CD8-positive, alpha-beta memory T cell (primary cell): ENCODE measurements at regions not wholly inside any gene's neighbourhood (a gene's known extent, or its start where the extent isn't known, plus 50 kb on each side); places are given as distances from the start of the nearest gene placed in this dataset.

Experiments
- CTCF ChIA-PET: fragments of 350-600 bp; sonication (Branson Sonifier 250); formaldehyde crosslinking; loops from one replicate; lab custom pipeline; 2021; ENCODE audit warnings: antibody characterized with exemption; lab: Charles Lee
- POLR2A ChIA-PET: fragments of 350-600 bp; sonication (Branson Sonifier 250); formaldehyde crosslinking; loops from one replicate; lab custom pipeline; 2021; ENCODE audit warnings: antibody characterized with exemption; lab: Charles Lee
- DNase-seq, 5 donors: peaks; one replicate each; pipeline versions ENCODE4 v3.0.0 to v3.0.0-alpha.2; 2020 to 2022; ENCODE audit warnings: mixed read lengths in 1 of 5
- H3K27ac ChIP-seq: one replicate; pipeline ENCODE4 v1.7.0; 2013; ENCODE audit warnings: low read depth, mild to moderate bottlenecking, low read length, moderate library complexity
- H3K27me3 ChIP-seq: 2 replicates; pipeline ENCODE4 v1.7.0; 2013; ENCODE audit warnings: low read length, mild to moderate bottlenecking; ENCODE audit not compliant: insufficient read depth, poor library complexity, severe bottlenecking
- H3K36me3 ChIP-seq: 2 replicates; pipeline ENCODE4 v1.7.0; 2013; ENCODE audit warnings: mild to moderate bottlenecking, low read length, moderate library complexity; ENCODE audit not compliant: insufficient read depth
- H3K4me1 ChIP-seq: 2 replicates; pipeline ENCODE4 v1.7.0; 2013; ENCODE audit warnings: mild to moderate bottlenecking, low read length, moderate library complexity; ENCODE audit not compliant: insufficient read depth
- H3K4me3 ChIP-seq: 2 replicates; pipeline ENCODE4 v1.7.0; 2013; ENCODE audit warnings: mild to moderate bottlenecking, low read length
- H3K9me3 ChIP-seq: 2 replicates; pipeline ENCODE4 v1.7.0; 2013; ENCODE audit warnings: mild to moderate bottlenecking, low read length
- H3K27ac Mint-ChIP-seq, 8 donors: one replicate each; pipeline ENCODE4 v1.8.0; 2020 to 2021; ENCODE audit warnings: mixed read lengths in 8 of 8, mild to moderate bottlenecking in 6 of 8, inconsistent platforms in 3 of 8, moderate library complexity in 3 of 8
- H3K27me3 Mint-ChIP-seq, 2 donors: one replicate each; pipeline ENCODE4 v1.8.0; 2020 to 2021; ENCODE audit warnings: mixed read lengths in 2 of 2, mild to moderate bottlenecking in 1 of 2, moderate library complexity in 1 of 2
- H3K36me3 Mint-ChIP-seq, 3 donors: one replicate each; pipeline ENCODE4 v1.8.0; 2020 to 2021; ENCODE audit warnings: mixed read lengths in 3 of 3, inconsistent platforms in 1 of 3, mild to moderate bottlenecking in 1 of 3
- H3K4me1 Mint-ChIP-seq, 3 donors: one replicate each; pipeline ENCODE4 v1.8.0; 2020 to 2021; ENCODE audit warnings: mixed read lengths in 3 of 3, inconsistent platforms in 1 of 3, mild to moderate bottlenecking in 1 of 3
- H3K4me3 Mint-ChIP-seq, 7 donors: one replicate each; pipeline ENCODE4 v1.8.0; 2020 to 2021; ENCODE audit warnings: mixed read lengths in 7 of 7, mild to moderate bottlenecking in 6 of 7, moderate library complexity in 4 of 7, inconsistent platforms in 2 of 7
- H3K9me3 Mint-ChIP-seq, 5 donors: one replicate each; pipeline ENCODE4 v1.8.0; 2020 to 2022; ENCODE audit warnings: mixed read lengths in 5 of 5, mild to moderate bottlenecking in 3 of 5, moderate library complexity in 2 of 5, inconsistent platforms in 1 of 5

GRCh38 chr6:168164462-168165061, 85.5 kb upstream of the FRMD1 start:
- H3K9me3 Mint-ChIP-seq = no peaks in the 10 kb centered on the region
- Histone ChIP-seq H3K9me3 (no peaks in the 10 kb centered on the region), H3K4me1 (no peaks in the 10 kb centered on the region), H3K4me3 (no peak overlapping the region), H3K36me3 (no peaks in the 10 kb centered on the region), H3K27ac (no peak overlapping the region), H3K27me3 (no peaks in the 10 kb centered on the region)
- peaks cover 0 to 9% (median 0%) of the 10 kb centered on the region in 3 donors for H3K4me1 Mint-ChIP-seq
- ChIA-PET POLR2A (no interaction called here), CTCF (no interaction called here)
- H3K4me3 Mint-ChIP-seq = no peak overlapping the region
- no peak for DNase-seq
- peaks cover 5% of the 10 kb centered on the region in 2 donors for H3K27me3 Mint-ChIP-seq
- no peak overlapping the region for H3K27ac Mint-ChIP-seq
- no peaks in the 10 kb centered on the region for H3K36me3 Mint-ChIP-seq

- Histone ChIP-seq H3K9me3 (no peaks in the 10 kb centered on the region), H3K36me3 (no peaks in the 10 kb centered on the region), H3K4me3 (no peak overlapping the region), H3K27me3 (no peaks in the 10 kb centered on the region), H3K27ac (no peak overlapping the region), H3K4me1 (no peaks in the 10 kb centered on the region)
- no peak overlapping the region for H3K4me3 Mint-ChIP-seq
- no peaks in the 10 kb centered on the region for H3K9me3 Mint-ChIP-seq
- H3K36me3 Mint-ChIP-seq = no peaks in the 10 kb centered on the region
- H3K27me3 Mint-ChIP-seq = peaks cover 5 to 7% of the 10 kb centered on the region in 2 donors
- H3K4me1 Mint-ChIP-seq = peaks cover 0 to 7% (median 0%) of the 10 kb centered on the region in 3 donors
- no peak overlapping the region for H3K27ac Mint-ChIP-seq
- POLR2A ChIA-PET = no interaction called here
- no peak for DNase-seq
- CTCF ChIA-PET = no interaction called here
Observed at GRCh38 chr6:168163096-168163731, 84.2 kb upstream of the FRMD1 start.

GRCh38 chr6:168162366-168162765, 83.4 kb upstream of the FRMD1 start:
- H3K36me3 Mint-ChIP-seq = no peaks in the 10 kb centered on the region
- H3K4me1 ChIP-seq = no peaks in the 10 kb centered on the region
- H3K4me1 Mint-ChIP-seq = no peaks in the 10 kb centered on the region
- POLR2A ChIA-PET = no interaction called here
- H3K9me3 Mint-ChIP-seq = no peaks in the 10 kb centered on the region
- H3K27me3 ChIP-seq = no peaks in the 10 kb centered on the region
- no peak overlapping the region for H3K4me3 ChIP-seq
- DNase-seq = no peak
- CTCF ChIA-PET = no interaction called here
- no peak overlapping the region for H3K27ac Mint-ChIP-seq
- no peak overlapping the region for H3K4me3 Mint-ChIP-seq
- no peaks in the 10 kb centered on the region for H3K36me3 ChIP-seq
- no peak overlapping the region for H3K27ac ChIP-seq
- no peaks in the 10 kb centered on the region for H3K9me3 ChIP-seq
- peaks cover 5 to 7% of the 10 kb centered on the region in 2 donors for H3K27me3 Mint-ChIP-seq

GRCh38 chr6:168161371-168161750, 82.3 kb upstream of the FRMD1 start:
- Mint-ChIP-seq H3K9me3 (no peaks in the 10 kb centered on the region), H3K4me1 (no peaks in the 10 kb centered on the region), H3K27me3 (peaks cover 7 to 9% of the 10 kb centered on the region in 2 donors), H3K4me3 (no peak overlapping the region), H3K36me3 (no peaks in the 10 kb centered on the region), H3K27ac (no peak overlapping the region)
- DNase-seq = no peak
- Histone ChIP-seq H3K27ac (no peak overlapping the region), H3K36me3 (no peaks in the 10 kb centered on the region), H3K27me3 (no peaks in the 10 kb centered on the region), H3K9me3 (no peaks in the 10 kb centered on the region), H3K4me3 (no peak overlapping the region), H3K4me1 (no peaks in the 10 kb centered on the region)
- POLR2A ChIA-PET = no interaction called here
- CTCF ChIA-PET = no interaction called here

- CTCF ChIA-PET = no interaction called here
- H3K9me3 ChIP-seq = no peaks in the 10 kb centered on the region
- H3K27me3 ChIP-seq = no peaks in the 10 kb centered on the region
- H3K4me1 Mint-ChIP-seq = no peaks in the 10 kb centered on the region
- H3K36me3 ChIP-seq = no peaks in the 10 kb centered on the region
- peaks cover 7 to 9% of the 10 kb centered on the region in 2 donors for H3K27me3 Mint-ChIP-seq
- no peak overlapping the region for H3K4me3 Mint-ChIP-seq
- no peaks in the 10 kb centered on the region for H3K4me1 ChIP-seq
- DNase-seq = no peak
- POLR2A ChIA-PET = no interaction called here
- H3K9me3 Mint-ChIP-seq = no peaks in the 10 kb centered on the region
- H3K4me3 ChIP-seq = no peak overlapping the region
- no peaks in the 10 kb centered on the region for H3K36me3 Mint-ChIP-seq
- H3K27ac Mint-ChIP-seq = no peak overlapping the region
- H3K27ac ChIP-seq = no peak overlapping the region
Observed at GRCh38 chr6:168160506-168161370, 81.7 kb upstream of the FRMD1 start.

GRCh38 chr6:168159506-168159905, 80.5 kb upstream of the FRMD1 start:
- no peaks in the 10 kb centered on the region for H3K4me1 ChIP-seq
- H3K27me3 ChIP-seq = no peaks in the 10 kb centered on the region
- Mint-ChIP-seq H3K4me3 (no peak overlapping the region), H3K9me3 (peaks cover 0 to under 1% (median 0%) of the 10 kb centered on the region in 5 donors), H3K27me3 (peaks cover 7 to 8% of the 10 kb centered on the region in 2 donors), H3K27ac (no peak overlapping the region), H3K36me3 (no peaks in the 10 kb centered on the region), H3K4me1 (no peaks in the 10 kb centered on the region)
- CTCF ChIA-PET = no interaction called here
- H3K4me3 ChIP-seq = no peak overlapping the region
- POLR2A ChIA-PET = no interaction called here
- H3K36me3 ChIP-seq = no peaks in the 10 kb centered on the region
- no peak for DNase-seq
- H3K27ac ChIP-seq = no peak overlapping the region
- H3K9me3 ChIP-seq = no peaks in the 10 kb centered on the region

GRCh38 chr6:168158980-168159349, 80.0 kb upstream of the FRMD1 start:
- Mint-ChIP-seq H3K4me1 (no peaks in the 10 kb centered on the region), H3K9me3 (peaks cover 0 to 2% (median 0%) of the 10 kb centered on the region in 5 donors), H3K4me3 (no peak overlapping the region), H3K36me3 (no peaks in the 10 kb centered on the region), H3K27ac (no peak overlapping the region), H3K27me3 (peaks cover 6 to 7% of the 10 kb centered on the region in 2 donors)
- ChIA-PET CTCF (no interaction called here), POLR2A (no interaction called here)
- Histone ChIP-seq H3K27ac (no peak overlapping the region), H3K27me3 (no peaks in the 10 kb centered on the region), H3K9me3 (no peaks in the 10 kb centered on the region), H3K36me3 (no peaks in the 10 kb centered on the region), H3K4me1 (no peaks in the 10 kb centered on the region), H3K4me3 (no peak overlapping the region)
- no peak for DNase-seq

GRCh38 chr6:168158213-168158979, 79.4 kb upstream of the FRMD1 start:
- Histone ChIP-seq H3K9me3 (no peaks in the 10 kb centered on the region), H3K4me1 (no peaks in the 10 kb centered on the region), H3K27me3 (no peaks in the 10 kb centered on the region), H3K36me3 (no peaks in the 10 kb centered on the region), H3K4me3 (no peak overlapping the region), H3K27ac (no peak overlapping the region)
- no peak overlapping the region for H3K27ac Mint-ChIP-seq
- no peak overlapping the region for H3K4me3 Mint-ChIP-seq
- no peaks in the 10 kb centered on the region for H3K4me1 Mint-ChIP-seq
- ChIA-PET POLR2A (no interaction called here), CTCF (no interaction called here)
- peaks cover 4 to 6% of the 10 kb centered on the region in 2 donors for H3K27me3 Mint-ChIP-seq
- DNase-seq = no peak
- H3K36me3 Mint-ChIP-seq = no peaks in the 10 kb centered on the region
- H3K9me3 Mint-ChIP-seq = peaks cover 0 to 2% (median 0%) of the 10 kb centered on the region in 5 donors
